Chondrocyte (in vitro differentiated cells): ENCODE measurements at regions not wholly inside any gene's neighbourhood (a gene's known extent, or its start where the extent isn't known, plus 50 kb on each side); places are given as distances from the start of the nearest gene placed in this dataset.

ENCODE experiments used
- DNase-seq: peaks from one replicate; pipeline ENCODE4 v3.0.0; 2021; ENCODE audit warnings: mixed read lengths, low spot score
- H3K27ac Mint-ChIP-seq: one replicate; pipeline ENCODE4 v1.8.0; 2021; ENCODE audit warnings: mild to moderate bottlenecking, moderate library complexity, mixed read lengths; ENCODE audit not compliant: unreplicated experiment
- H3K27me3 Mint-ChIP-seq: 2 replicates; pipeline ENCODE4 v1.8.0; 2021; ENCODE audit warnings: low read depth, mixed read lengths
- H3K36me3 Mint-ChIP-seq: 2 replicates; pipeline ENCODE4 v1.8.0; 2021; ENCODE audit warnings: low read depth, mixed read lengths
- H3K4me1 Mint-ChIP-seq: 2 replicates; pipeline ENCODE4 v1.8.0; 2021; ENCODE audit warnings: low read depth, mild to moderate bottlenecking, mixed read lengths
- H3K4me3 Mint-ChIP-seq: one replicate; pipeline ENCODE4 v1.8.0; 2021; ENCODE audit warnings: mild to moderate bottlenecking, moderate library complexity, mixed read lengths; ENCODE audit not compliant: unreplicated experiment
- H3K9me3 Mint-ChIP-seq: 2 replicates; pipeline ENCODE4 v1.8.0; 2021; ENCODE audit warnings: low read depth, mixed read lengths
- CTCF ChIP-seq: fragments of 200-600 bp; sonication (generic); IDR thresholded peaks from 2 replicates; pipeline ENCODE4 v1.5.0; 2021; ENCODE audit warnings: antibody characterized with exemption, mild to moderate bottlenecking, moderate library complexity

- Mint-ChIP-seq H3K4me3 (no peak overlapping the region), H3K27ac (no peak overlapping the region), H3K9me3 (no peaks in the 10 kb centered on the region), H3K4me1 (no peaks in the 10 kb centered on the region), H3K27me3 (peaks cover 12% of the 10 kb centered on the region), H3K36me3 (no peaks in the 10 kb centered on the region)
- TF ChIP-seq CTCF = no peak
- DNase-seq = no peak
Observed at GRCh38 chr10:53135897-53136253, 363.3 kb upstream of the MBL2 start.

- Mint-ChIP-seq H3K4me3 (no peak overlapping the region), H3K36me3 (no peaks in the 10 kb centered on the region), H3K27ac (no peak overlapping the region), H3K4me1 (no peaks in the 10 kb centered on the region), H3K9me3 (no peaks in the 10 kb centered on the region), H3K27me3 (peaks cover 12% of the 10 kb centered on the region)
- TF ChIP-seq CTCF = no peak
- DNase-seq = no peak
Observed at GRCh38 chr10:53135213-53135896, 362.8 kb upstream of the MBL2 start.

- H3K36me3 Mint-ChIP-seq = no peaks in the 10 kb centered on the region
- no peaks in the 10 kb centered on the region for H3K4me1 Mint-ChIP-seq
- peaks cover 11% of the 10 kb centered on the region for H3K27me3 Mint-ChIP-seq
- no peak for DNase-seq
- no peak overlapping the region for H3K27ac Mint-ChIP-seq
- TF ChIP-seq CTCF = no peak
- H3K4me3 Mint-ChIP-seq = no peak overlapping the region
- no peaks in the 10 kb centered on the region for H3K9me3 Mint-ChIP-seq
Observed at GRCh38 chr10:53134050-53134449, 361.5 kb upstream of the MBL2 start.

GRCh38 chr10:53130337-53130736, 357.8 kb upstream of the MBL2 start:
- Mint-ChIP-seq H3K4me3 (no peak overlapping the region), H3K9me3 (no peaks in the 10 kb centered on the region), H3K36me3 (no peaks in the 10 kb centered on the region)

GRCh38 chr10:53127686-53128085, 355.1 kb upstream of the MBL2 start:
- H3K27me3 Mint-ChIP-seq = peaks cover 4% of the 10 kb centered on the region
- H3K27ac Mint-ChIP-seq = no peak overlapping the region
- H3K9me3 Mint-ChIP-seq = no peaks in the 10 kb centered on the region
- no peak for TF ChIP-seq CTCF
- no peak overlapping the region for H3K4me3 Mint-ChIP-seq
- DNase-seq = no peak
- peaks cover 4% of the 10 kb centered on the region for H3K4me1 Mint-ChIP-seq
- no peaks in the 10 kb centered on the region for H3K36me3 Mint-ChIP-seq

More at GRCh38 chr10:53130337-53130736, 357.8 kb upstream of the MBL2 start:
- no peak for DNase-seq
- H3K4me1 Mint-ChIP-seq = no peaks in the 10 kb centered on the region
- H3K27me3 Mint-ChIP-seq = peaks cover 8% of the 10 kb centered on the region
- no peak for TF ChIP-seq CTCF
- H3K27ac Mint-ChIP-seq = no peak overlapping the region
